Fibroblast of skin of abdomen (primary cell): ENCODE measurements at regions not wholly inside any gene's neighbourhood (a gene's known extent, or its start where the extent isn't known, plus 50 kb on each side); places are given as distances from the start of the nearest gene placed in this dataset.

Source experiments
- DNase-seq: peaks from one replicate; pipeline ENCODE4 v3.0.0-alpha.2; 2013

DNA sequence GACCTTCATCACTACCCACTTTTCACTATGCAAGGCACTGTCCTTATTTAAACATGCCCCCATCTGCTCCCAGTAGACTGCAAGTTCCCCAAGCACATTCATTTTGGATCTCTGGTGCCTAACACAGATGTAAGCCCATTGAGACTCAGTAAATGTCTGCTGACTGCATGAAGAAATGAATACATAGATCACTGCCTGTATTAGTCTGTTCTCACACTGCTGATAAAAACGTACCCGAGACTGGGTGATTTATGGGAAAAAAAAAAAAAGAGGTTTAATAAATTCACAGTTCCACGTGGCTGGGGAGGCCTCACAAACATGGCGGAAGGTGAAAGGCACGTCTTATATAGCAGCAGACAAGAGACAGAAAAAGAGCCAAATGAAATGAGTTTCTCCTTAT, 204.9 kb downstream of the ATG4C start:
- no peak for DNase-seq

DNA sequence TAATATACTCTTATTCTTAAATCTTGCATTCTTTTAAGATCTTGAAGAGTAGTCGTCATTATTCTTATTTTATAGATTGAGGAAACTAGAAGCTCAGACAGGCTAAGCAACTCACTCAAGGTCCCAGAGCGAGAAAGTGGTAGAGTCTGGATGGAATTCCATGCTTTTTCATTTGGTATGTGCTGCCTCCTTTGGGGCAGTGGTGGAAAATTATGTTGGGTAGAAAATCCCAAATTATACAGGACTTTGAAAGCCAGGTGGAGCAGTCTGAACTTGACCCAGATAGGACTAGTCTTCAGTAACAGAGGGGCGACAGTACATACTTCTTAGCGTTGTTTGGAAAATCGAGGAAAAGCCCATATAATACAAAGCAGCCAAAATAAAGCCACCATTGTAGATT, 205.6 kb downstream of the ATG4C start:
- no peak for DNase-seq

DNA sequence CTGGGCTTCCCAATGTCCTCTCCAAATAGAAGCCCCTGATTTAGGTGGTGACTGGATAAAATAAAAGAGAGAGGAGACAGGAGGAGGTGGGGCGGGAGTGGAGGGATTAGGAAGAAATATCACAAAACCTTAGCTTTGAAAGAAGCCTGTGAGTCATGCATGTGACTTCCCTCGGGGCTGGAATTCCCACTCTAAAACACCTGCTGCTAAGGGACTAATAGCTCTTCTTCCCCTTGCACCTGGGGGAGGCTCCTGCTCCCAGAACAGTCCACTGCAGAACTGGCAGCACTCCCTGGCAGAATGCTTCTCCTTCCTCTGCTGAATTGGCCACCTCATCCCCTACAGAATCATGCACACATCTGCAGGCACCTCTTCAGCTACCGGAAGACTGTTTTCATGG, 207.2 kb downstream of the ATG4C start:
- DNase-seq, result no peak

DNA sequence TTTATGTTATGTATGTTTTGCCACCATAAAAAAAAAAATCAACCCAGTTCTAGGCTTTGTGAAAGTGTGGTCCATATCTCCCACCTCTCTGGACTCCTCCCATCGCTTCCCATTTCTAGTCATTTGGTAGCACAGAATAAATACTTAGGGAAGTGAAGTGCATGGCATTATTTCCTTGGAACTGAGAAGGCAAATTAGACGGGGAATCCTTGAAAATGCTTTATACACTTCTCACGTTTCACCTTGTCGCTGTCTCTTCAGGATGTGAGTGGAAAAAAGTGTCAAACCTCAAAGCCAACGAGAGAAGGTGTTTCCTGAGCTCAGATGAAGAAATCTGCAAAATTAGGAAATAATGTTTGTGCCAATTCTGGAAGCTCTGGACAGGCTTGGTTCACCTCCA, 209.9 kb downstream of the ATG4C start:
- no peak for DNase-seq

DNA sequence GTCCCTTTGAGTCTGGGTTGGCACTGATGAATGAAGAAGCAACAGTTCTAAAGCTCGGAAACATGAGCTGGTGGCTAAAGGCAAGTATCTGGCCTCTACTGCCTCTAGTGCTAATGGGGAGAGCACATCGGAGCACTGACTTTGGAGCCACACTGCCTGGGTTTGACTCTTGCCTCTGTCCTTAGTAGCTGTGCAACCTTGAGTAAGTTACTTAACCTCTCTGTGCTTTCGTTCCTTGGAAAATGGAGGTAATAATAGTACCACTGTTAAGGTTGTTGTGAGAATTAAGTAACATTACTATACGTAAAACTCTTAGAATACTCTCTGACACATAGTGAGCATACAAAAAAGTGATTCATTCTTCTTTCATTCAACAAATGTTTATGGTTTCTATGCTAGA, 211.2 kb downstream of the ATG4C start:
- DNase-seq, result no peak

DNA sequence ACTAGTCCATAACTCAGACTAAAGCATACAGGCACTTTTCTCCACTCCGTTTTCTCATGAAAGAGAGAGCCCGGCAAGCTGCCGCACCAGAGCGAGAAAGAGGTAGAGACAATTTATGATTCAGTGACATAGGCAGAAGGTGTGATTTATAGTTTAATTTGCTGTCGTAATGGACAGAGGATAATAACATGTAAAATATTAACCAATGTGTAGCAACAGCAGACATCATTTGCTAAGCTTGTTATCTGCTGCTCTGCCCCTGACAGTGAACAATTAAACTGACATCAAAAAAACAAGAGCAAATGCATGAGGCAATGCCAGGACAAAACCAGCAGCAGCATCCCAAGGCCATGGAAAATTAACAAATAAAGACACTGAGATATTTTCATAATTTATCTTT, 214.0 kb downstream of the ATG4C start:
- no peak for DNase-seq

DNA sequence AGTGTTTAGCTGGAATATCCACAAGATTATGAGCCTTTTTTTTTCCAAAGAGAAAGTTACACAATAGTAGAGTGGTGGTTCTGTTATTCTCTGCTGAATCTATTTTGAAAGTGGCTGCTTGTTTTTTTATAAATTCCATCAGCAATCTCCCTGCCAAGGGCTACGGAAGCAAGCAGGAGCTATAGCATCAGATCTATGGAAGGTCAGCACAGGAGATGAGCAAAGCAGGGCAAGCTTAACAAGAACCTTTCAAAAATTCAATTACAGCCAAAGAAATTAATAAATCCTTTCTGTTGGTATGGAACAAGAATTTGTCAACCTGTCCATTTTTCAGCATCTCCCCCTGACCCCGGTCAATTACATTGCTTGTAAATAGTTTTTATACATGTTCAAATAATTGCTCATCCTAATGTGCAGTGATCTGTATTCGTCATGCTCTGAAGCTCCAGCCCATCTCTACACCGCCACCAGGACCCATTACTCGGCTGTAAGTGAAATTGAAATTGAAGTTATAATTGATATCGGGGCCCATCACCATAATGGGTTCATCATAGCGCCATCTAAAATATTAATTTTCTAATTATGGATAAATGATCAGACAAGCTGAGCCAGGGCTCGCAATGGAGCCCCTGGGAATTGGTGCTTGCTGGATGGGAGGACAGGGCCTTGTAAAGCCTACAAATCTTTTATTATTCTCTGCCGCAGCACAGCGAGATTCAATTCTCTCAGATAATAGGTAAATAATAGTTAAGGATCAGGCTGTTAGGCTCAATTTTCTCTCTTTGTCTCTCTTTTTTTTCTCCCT, 215.1 kb downstream of the ATG4C start:
- DNase-seq, result no peak

DNA sequence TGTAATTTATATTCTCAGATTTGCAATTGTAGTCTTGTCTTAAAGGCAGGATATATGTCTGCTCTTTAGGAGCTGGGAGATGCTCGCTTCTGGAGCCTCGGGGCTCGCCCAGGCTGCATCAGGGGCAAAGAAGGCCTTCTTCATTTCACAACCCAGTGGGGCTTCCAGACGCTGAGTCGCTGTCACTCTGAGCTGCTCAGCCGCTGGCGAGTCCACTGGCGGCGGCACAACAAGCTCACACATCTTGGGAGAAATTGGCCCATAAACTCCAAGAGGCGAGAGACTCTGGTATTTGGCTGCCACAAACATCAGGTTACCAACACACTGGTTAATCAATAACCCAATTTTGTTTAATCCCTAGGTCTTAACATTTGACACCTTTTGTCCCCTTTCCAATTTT, 216.6 kb downstream of the ATG4C start:
- no peak for DNase-seq

DNA sequence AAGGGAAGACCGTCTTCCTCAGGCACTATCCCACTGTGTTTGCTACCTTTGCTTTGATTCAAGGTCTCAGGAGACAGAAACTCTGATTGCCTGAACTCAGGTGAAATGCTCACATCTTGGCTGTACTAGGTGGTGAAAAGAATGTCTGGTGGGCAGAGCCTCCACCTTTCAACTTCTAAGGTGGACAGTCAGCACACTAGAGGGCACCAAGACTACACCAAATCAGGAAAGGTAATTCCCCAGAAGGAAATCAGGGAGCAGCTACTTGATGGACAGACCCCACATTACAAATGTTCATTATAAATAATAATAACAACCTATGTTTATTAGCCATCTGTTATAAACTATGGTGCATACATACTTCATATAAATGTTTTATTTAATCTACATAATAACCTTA, 220.9 kb downstream of the ATG4C start:
- DNase-seq, result no peak

DNA sequence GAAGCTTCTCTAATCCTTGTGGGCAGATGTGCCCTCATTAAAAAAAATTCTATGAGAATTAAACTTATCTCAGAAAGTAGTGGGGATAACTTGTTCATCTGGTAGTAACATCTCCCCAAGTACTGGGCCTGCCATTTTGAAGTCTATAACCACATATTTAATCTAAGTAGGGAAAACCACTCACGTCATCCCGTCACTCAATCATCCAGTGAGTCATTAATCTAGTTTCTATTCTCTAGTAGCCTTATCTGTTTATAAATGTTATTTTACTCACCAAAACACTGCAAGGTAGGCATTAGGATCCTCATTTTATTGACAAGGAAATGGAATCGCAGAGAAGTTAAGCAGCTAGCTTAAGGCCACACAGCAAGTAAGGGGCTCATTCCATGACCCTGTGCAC, 221.9 kb downstream of the ATG4C start:
- no peak for DNase-seq

DNA sequence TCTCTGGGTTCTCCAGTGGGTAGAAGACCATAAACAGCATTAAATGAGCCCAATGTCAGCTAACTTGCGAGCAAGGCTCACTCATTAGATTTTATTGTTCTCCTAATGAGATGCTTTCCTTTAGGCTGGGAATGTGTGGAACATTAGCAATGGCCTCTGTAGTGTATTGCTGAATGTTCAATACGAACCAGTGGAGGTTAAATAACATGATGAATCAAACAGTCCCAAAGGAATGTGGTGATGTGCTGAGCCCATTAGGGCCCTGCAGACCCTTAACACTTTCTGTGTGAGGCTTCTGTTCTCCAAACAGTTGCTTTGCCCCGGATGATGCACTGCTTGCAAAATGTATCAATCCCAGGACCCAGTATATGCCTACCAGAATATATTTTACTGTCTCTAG, 225.5 kb downstream of the ATG4C start:
- DNase-seq, result no peak

DNA sequence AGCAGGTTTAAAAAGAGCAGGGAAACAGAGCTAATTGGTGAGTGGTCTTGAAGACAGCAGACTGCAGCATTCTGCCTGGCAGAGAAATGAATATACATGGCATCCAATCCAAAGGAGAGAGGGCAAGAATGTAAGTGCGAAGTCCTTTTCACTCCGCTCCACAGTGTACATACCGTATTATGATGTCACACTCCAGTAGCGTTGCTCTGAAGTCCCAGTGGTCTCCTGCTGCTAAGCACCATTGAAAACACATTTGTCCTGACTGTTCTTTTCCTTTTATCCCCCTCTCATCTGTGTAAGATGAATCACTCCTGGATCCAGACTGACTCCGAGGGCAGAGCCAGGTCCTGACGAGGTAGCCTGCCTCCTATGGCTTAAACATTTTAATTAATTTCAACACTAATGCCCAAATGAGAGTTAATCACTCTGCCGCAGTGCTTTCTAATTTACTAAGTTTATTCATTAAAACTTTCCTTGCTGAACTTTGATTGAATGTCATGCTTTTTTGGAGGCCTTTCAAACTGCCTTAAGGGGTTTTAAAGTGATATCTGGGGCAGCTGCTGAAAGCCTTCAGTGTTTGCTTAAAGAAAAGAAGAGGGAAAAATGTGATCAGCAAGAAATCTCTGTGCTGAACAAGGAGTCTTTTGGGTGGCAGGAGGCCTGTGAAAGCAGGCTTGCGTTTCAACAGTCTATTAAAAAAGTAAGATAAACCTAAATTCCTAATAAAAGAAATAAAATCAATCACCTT, 227.2 kb downstream of the ATG4C start:
- peak; percentile 2 for DNase-seq

DNA sequence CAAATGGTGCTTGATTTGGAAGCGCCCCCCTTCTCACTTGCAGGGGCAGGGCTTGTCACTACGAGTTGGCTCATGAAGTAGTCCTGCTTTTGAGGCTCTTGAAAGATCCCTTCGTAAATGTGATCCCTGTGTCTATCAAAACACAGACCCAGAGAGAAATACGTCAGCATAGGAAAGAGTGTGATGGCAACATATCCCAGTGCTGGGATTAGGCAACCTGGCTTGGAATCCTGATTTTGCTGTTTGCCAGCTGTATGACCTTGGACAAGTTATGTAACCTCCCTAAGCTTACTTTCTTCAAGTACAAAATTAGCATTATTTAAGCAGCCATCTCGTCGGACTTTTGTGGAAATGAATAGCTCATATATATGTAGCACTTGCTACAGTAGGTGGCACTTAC, 228.4 kb downstream of the ATG4C start:
- DNase-seq, result no peak

DNA sequence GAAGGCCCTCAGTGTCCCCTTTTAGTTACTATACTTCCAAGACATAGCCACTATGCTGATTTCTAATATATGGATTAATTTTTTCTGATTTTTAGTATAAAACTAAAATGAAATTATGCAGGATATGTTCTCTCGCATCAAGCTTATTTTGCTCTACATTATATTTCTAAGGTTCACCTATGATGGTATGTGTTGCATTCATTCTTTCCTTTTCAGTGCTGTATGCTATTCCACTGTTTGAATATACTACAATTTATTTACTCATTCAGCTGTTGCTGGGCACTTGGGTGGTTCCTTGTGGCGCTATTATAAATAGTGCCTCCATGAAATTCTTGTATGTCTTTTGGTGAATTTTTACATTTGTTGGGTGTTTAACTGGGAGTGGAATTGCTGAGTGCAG, 230.3 kb downstream of the ATG4C start:
- no peak for DNase-seq

DNA sequence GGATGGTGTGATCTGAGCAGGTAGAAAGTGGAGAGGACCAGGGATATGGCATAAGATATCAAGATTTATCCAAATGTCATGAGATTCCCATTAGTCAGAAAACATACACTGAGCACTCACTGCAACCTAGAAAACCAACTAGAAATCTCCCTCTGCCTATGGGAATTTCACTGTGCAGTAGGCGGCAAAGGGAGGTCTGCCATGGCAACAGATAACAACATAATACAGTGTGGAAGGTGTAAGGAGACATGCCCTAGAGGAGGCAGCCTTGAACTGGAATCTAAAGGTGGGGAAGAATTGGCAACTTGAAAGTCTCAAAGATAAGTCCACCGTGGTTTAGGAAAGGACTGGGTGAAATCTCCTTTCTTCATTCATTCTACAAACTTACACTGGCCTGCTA, 238.4 kb downstream of the ATG4C start:
- no peak for DNase-seq

DNA sequence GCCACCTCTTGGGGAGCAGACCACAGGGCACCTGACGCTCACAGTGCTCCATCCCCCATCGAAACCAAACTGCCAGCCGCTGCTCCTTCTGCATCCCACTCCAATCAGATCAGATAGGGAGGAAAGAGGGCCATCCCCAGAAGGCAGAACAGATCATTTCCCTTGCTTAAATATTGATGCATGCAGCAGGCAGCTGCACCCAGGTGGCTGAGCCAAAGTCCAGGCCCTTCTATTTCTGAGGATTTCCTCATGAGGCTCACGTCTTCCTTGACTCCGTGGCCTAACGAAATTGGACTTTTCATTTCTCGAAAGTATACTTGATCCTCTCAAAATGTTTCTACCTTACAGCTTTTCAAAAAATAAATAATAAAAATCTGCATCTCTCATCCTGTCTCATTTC, 239.2 kb downstream of the ATG4C start:
- DNase-seq, result no peak

DNA sequence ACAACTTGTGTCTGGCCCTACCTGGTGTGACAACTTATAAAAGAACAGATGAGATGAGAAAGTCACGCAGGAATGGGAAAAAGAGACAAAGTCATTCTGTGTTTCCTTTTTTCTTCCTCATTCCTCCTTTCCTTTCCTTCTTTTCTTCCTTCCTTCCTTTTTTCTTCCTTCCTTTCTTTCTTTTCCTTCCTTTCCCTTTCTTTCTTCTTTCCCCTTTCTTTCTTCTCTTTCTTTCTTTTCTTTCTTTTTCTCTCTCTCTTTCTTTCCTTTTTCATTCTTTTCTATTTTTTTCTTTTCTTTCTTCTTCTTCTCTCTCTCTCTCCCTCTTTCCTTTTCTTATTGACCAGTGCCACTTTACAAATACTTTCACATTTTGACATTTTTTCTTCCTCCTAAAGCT, 239.7 kb downstream of the ATG4C start:
- no peak for DNase-seq

DNA sequence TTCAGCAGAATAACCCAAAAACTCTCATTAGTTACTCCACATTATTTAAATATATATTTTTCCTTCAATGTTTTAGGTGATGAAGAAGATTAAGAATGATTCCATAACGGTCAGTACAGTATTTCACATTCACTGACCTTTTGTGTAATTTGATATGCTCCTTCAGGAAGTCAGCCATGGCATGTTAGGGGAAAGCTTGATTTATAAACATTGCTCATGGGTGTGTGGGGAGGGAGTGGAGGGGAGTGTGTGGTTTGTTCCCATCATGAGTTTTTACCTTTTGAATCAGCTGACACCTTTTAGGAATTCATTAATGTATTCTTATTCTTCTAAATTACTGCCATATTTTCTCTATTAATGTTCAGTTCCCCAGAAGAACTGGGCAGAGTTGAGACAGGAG, 240.2 kb downstream of the ATG4C start:
- DNase-seq, result no peak

DNA sequence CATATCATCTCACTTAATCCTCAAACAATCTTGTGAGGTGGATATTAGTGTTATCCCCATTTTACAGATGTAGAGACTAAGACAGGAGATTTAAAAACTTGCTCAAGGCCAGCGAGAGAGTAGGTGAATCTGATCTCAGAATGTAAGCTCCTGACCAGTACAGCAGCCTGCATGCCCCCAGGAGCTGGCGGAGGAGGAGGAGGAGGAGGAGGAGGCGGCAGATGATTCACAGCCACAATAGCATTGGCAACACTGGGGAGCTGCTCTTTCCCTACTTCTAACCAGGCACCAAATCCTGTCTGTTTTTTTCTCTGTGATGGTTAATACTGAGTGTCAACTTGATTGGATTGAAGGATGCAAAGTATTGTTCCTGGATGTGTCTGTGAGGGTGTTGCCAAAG, 243.2 kb downstream of the ATG4C start:
- DNase-seq, result no peak

DNA sequence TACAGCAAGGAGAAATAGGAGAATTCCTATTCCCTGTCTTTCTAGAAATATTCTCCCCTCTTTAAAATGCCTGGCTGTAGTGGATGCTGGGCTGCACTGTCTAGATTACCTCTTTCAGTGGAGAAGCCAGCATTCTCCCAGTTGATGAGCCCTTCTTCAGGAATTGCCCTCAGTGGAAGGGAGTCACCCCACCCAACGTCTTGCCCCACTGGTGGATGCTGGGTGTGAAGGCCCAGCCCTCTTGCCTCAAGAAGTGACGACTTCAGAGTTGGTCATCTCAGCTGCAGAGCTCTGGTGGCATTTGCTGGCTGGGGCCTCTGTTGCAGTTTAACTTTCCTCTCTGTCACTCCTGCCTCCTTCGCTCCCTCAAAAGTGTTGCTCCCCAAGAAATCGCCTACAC, 248.2 kb downstream of the ATG4C start:
- no peak for DNase-seq

DNA sequence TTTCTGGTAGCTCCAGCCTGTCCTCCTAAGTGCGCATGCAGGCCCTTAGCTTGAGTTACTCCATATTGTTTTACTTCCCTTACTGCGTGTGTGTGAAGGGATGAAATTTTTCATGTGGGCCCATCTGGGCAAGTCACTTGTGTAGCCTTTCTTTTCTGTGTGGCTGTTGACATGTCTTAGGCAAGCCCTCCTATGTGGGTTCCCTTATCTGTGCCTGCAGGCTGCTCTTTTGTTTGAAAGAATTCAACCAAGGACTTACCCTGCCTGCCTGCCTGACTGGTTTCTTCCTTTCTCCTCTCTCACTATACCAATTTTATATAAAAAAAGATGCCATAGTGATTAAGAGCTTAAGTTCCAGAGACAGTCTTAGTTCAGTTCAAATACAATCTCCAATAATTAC, 249.3 kb downstream of the ATG4C start:
- no peak for DNase-seq

DNA sequence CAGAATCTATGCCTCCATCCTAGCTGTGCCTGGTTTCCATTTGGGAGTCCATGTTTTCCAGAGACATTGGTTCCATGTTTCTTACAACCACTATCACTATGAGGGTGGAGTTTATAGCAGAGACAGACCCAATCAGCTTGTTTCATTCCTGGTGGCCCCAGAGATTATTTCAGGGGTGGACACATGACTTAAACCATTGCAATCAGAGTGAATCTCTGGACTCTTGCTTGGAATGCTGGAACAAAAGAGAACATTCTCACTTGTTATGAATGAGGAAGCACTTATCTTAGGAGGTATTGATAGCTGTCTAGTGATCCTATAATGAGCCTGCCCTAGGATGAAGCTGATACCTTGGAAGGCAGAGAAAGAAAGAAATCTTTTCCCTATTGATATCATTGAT, 250.3 kb downstream of the ATG4C start:
- DNase-seq, result no peak

DNA sequence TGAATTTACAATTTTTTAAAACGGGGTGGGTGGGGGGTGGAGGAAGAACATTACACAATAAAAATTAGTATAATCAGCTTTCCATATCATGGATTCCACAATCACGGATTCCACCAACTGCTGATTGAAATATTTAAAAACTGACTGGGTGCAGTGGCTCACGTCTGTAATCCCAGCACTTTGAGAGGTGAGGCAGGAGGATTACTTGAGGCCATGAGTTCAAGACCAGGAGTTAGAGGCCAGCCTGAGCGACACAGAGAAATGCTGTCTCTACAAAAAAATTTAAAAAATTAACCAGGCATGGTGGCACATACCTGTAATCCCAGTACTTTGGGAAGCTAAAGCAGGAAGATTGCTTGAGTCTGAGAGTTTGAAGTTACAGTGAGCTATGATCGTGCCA, 254.7 kb downstream of the ATG4C start:
- no peak for DNase-seq

DNA sequence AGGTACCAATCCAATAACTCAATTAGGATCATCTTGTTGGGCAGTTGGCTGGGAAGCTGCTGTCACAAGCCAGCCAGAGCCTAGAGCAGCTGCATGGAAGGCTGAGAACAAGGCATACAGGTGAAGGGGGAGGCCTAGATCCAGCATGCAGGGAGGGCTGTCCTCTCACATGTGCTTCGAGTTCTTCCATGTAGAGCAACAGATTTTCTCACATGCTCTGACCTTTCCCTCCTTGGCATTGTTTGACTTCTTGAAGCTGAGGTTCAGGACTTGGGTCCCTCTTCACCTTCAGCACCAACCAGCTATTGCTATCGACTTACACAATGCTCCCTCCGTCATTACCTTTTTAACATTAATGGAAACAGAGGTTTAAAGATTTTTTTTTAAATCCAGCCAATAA, 257.7 kb downstream of the ATG4C start:
- DNase-seq, result no peak

DNA sequence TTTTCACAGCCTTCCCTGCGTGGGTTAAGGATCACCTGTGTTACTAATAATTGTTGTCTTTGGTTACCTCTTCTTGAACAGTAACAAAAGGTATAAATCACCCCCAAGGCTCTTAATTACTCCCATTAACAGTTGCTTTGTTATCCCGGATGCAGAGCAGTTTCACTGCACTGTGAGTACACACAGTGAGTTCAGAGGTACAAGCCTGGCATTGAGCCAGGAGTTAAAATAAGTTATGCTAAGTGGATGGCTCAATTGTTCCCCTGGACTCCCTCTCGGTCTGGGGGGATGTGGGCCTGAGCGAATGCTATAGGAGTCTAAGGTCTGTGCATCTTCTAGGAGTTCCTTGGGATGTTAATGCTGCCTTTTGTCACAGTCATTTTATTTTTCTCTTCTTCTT, 258.3 kb downstream of the ATG4C start:
- DNase-seq, result no peak
